Esophagus muscularis mucosa (tissue), 4 donors: ENCODE measurements at regions not wholly inside any gene's neighbourhood (a gene's known extent, or its start where the extent isn't known, plus 50 kb on each side); places are given as distances from the start of the nearest gene placed in this dataset.

ENCODE experiments used
- CTCF ChIP-seq, 3 experiments: fragments of 200-600 bp in 2 of 3; fragments of 450-650 bp in 1 of 3; sonication (generic) in 2 of 3; IDR thresholded peaks; one replicate each; pipeline ENCODE4 v1.5.1; 2017 to 2019; ENCODE audit warnings: antibody characterized with exemption in 3 of 3, mild to moderate bottlenecking in 2 of 3, moderate library complexity in 1 of 3
- EP300 ChIP-seq: sonication (generic); formaldehyde crosslinking; IDR thresholded peaks from one replicate; pipeline ENCODE4 v1.6.1; 2017; ENCODE audit warnings: antibody characterized with exemption
- POLR2AphosphoS5 ChIP-seq, 2 donors: sonication (generic); formaldehyde crosslinking; IDR thresholded peaks; one replicate each; pipeline ENCODE4 v1.6.1; 2017; ENCODE audit warnings: antibody characterized with exemption in 2 of 2

GRCh38 chr6:43907312-43907711, 137.3 kb downstream of the VEGFA start:
- TF ChIP-seq CTCF (IDR thresholded peaks at IDR 0.05) (no peak), EP300 (no peak), POLR2AphosphoS5 (IDR thresholded peaks at IDR 0.05) (no peak)
